LoVo (cell line): ENCODE measurements at regions not wholly inside any gene's neighbourhood (a gene's known extent, or its start where the extent isn't known, plus 50 kb on each side); places are given as distances from the start of the nearest gene placed in this dataset.
"Not testable (repeated sequence)": the region's sequence is repeated elsewhere in the genome, so short reads cannot be mapped to it uniquely, and the experiment has no call there.

ENCODE experiments used
- DNase-seq: peaks from one replicate; pipeline ENCODE4 v3.0.0-alpha.2; 2016; ENCODE audit warnings: low spot score

DNA sequence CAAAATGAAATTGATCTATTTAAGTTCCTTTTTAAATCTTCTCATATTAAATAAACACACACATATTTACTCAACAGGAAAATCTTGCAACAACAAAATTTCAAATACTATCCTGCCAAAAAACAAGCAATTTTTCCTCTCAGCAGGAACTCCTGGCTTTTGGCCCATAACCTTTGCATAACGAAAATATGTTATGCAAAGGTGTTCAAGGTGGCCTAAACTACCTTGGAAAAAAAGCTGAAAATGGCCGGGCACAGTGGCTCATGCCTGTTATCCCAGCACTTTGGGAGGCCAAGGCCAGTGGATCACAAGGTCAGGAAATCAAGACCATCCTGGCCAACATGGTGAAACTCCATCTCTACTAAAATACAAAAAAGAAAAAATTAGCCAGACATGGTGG is 424.3 kb upstream of the ZNF337 start:
- not testable (repeated sequence) for DNase-seq

DNA sequence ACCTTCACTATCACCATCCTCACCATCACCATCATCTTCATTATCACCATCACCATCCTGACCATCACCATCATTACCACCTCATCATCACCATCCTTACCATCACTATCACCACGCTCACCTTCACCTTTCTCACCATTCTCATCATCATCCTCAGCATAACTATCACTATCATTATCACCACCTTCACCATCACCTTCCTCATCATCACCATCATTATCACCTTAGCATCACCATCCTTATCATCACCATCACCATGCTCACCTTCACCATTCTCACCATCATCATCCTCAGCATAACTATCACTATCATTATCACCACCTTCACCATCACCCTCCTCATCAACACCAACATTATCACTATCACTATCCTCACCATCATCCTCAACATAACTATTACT is 397.8 kb upstream of the ZNF337 start:
- not testable (repeated sequence) for DNase-seq

DNA sequence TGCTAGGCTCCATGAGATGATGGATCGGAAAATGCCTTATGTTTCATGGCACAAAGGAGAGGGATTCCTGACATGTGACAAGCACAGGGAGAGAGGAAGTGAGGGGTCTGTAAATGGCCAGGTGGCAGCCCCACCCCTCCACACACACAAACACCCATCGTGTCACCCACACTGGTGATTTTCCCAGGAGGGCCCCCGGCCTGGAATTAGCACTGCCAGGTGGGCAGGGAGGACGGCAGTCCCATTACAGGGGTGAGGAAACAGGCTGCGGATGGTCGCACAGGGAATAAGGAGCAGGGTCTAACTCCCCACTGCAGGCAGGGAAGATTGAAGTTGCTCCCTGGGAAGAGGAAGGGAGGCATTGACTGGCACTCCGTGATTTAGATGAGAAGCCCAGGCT is 395.3 kb upstream of the ZNF337 start:
- not testable (repeated sequence) for DNase-seq

DNA sequence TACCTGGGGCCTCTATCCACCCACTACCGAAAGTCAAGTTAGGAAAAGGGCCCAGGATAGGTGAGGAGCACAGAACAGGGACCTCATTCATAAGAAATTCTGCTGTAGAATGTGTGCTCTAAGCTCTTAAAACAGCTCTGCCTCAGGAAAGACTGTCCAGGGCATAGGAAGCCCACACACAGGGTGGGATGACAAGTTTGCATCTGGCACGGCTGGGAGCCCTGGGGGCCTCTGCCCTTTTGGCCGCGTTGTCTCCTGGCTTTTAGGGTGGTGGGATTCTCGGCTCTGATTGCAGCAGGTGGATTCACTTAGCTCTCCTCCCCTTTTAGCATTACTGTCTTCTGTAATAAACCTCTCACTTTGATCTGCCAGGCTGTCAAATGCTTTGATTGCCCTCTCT is 389.5 kb upstream of the ZNF337 start:
- DNase-seq = not testable (repeated sequence)

DNA sequence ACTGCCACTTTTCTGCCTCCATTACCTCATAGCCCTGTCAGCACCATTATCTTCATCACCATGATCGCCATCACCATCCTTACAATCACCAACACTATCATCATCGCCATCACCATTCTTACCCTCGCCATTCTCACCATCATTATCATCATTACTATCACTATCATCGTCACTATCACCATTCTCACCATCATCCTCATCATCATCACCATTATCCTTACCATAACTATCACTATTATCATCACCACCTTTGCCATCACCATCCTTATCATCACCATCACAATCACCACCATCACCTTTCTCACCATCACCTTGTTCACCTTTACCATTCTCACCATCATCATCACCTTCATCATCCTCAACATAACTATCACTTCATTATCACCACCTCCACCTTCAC is 377.3 kb upstream of the ZNF337 start:
- DNase-seq = not testable (repeated sequence)

DNA sequence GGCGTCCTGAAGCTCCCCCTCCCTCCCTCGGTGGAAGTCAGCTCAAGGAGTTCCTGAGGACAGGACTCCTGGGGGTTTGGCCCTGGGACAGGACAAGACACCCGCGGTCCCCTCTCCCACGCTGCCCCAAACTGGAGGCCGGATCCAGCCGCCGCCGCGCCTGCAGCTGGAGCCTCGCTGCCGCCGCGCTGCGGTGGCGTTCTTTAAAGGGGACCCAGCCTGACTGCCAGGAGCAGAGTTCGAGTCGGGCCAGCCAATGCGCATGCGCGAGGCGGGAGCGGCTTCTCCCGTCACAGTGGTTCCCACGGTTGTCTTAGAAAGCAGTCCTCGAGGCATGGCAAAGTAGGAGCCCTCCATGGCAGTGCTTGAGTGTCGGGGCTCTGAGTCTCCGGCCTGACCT is 362.7 kb upstream of the ZNF337 start:
- not testable (repeated sequence) for DNase-seq

DNA sequence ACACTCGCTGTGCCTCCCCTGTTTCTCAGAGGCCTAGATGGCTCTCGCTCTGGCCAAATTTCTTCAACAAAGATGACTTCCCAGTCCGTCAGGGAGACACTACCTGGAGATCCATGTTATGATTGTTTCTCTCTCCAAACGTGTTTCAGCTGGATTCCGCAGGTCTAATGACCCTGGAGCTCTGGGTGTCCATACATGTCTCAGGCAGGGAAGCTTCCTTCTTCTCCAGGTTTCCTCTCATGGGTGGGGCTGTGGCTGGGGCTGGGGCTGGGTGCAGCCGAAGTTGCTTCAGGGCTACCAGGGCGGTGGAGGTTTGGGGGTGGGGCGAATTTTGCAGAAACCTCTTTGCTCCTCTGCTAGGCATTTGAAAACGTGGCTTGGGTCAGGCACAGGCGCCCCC is 361.8 kb upstream of the ZNF337 start:
- DNase-seq = not testable (repeated sequence)

DNA sequence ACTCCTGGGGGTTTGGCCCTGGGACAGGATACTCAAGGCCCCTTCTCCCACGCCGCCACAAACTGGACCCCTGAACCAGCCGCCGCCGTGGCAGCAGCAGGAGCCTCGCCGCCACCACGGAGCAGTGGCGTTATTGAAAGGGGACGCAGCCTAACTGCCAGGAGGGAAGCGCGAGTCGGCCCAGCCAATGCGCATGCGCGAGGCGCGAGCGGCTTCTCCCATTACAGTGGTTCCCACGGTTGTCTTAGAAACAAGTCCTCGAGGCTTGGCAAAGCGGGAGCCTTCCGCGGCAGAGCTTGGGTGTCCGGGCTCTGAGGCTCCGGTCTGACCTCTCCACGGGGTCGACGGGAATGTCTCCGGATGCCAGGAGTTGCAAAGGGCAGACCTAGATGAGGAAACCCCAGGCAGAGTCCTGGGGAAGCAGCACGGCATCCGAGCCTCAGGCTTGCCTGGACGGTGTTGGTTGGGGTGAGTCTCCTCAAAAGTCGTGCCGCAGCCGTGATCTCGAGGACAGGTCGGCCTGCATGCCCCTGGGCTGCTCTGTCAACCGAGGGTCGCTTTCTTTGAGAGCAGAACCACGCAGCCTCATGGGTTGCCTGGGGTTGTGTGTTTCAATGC is 360.6 kb upstream of the ZNF337 start:
- DNase-seq = not testable (repeated sequence)

DNA sequence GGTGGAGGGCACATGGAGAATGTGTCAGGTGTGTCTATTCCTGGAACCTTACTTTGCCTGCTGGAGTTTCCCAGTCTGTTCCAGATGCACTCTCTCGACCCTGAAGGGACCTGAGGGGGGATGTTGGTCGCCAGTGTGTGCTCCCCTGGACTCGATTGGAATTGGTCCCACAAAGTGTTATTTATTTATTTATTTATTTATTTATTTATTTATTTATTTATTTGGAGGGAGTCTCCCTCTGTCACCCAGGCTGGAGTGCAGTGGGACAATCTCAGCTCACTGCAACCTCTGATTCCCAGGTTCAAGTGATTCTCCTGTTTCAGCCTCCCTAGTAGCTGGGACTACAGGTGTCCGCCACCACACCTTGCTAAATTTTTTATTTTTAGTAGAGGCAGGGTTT is 329.1 kb upstream of the ZNF337 start:
- not testable (repeated sequence) for DNase-seq

DNA sequence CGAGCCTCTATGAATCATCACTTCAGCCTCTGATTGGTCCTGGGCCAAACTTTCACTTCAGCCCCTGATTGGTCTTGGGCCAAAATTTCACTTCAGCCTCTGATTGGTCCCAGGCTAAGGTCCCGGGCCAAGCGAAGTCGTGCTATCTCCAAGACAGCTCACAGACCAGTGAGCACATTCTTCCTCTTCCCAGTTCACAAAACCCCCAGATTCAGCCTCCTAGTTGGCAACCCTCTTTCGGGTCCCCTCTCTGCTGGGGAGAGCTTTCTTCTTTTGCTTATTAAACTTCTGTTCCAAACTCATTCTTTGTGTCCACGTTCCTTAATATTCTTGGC is 314.3 kb upstream of the ZNF337 start:
- not testable (repeated sequence) for DNase-seq

DNA sequence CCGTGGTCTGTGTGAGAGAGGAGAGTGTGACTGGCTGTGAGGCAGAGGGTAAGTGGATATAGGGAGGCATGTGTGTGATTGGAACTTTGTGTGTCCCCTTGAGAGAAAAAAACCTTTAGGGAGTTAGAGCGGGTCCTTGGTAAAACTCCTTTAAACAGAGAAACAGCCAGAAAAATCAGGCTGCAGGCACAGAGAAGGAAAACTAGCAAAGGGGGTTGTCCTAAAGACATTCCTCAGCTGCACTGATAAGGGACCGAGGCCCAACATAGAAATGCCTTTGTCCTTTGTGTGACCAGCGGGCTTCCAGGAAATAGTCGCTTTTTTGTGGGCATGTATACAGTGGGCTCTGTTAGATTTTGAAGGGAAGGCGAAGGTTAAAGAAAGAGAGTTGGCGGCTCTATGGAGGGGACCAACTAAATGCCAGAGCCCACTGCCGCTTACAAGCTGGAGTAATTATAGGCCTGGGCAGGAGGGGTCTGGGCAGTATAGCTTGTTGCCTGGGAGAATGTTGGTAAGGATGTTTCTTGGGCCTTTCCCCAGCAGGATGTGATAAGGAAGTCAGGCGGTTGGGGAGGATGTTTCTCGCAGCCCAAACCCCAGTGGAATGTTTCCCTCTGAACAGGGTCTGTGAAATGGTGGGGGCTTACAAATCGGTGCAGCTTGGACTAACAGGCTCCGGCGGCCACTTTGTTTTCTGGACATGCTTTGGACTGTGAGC is 313.7 kb upstream of the ZNF337 start:
- peak; percentile 1 for DNase-seq

DNA sequence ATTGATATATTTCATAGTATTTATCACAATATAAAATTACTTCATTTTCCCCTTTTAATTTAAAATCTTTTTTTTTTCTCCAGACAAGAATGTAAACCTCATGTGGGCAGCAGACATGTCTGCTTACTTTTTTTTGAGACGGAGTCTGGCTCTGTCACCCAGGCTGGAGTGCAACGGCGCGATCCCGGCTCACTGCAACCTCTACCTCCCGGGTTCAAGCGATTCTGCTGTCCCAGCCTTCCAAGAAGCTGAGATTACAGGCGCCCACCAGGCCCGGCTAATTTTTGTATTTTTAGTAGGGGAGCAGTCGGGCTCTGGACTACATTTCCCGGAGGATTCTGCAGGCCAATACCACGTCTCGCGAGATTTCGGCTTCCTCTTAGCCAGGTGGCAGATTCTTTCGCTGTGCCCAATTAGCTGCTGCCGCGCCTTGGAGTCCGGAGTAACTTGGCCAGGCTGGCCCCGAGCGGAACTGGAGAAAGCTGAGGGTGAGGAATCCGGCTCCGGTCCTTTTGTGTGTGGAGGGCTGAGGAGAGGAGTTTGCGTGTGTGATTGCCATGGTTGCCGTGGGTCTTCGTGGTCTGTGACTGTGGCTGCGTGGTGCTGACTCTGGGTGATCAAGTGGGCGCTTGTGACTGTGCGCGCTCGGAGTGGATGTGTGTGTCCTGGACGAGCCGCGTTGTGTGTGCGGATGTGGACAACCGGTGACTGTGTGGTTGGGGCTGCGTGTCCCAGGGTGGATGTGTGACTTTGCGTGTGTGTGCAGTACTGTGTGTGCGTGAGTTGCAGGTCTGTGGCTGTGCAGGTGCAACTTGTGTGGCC is 313.0 kb upstream of the ZNF337 start:
- DNase-seq = peak; percentile 94

DNA sequence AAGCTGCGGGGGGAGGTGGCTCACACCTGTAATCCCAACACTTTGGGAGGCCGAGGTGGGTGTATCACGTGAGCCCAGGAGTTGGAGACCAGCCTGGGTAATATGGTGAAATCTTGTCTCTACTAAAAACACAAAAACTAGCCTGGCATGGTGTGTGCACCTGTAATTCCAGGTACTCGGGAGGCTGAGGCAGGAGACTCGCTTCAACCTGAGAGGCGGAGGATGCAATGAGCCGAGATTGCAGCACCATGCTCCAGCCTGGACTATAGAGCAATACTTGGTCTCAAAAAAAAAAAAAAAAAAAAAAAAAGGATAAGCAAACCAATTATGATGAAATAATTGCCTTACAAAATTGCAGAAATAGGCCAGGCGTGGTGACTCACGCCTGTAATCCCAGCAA is 311.4 kb upstream of the ZNF337 start:
- not testable (repeated sequence) for DNase-seq

DNA sequence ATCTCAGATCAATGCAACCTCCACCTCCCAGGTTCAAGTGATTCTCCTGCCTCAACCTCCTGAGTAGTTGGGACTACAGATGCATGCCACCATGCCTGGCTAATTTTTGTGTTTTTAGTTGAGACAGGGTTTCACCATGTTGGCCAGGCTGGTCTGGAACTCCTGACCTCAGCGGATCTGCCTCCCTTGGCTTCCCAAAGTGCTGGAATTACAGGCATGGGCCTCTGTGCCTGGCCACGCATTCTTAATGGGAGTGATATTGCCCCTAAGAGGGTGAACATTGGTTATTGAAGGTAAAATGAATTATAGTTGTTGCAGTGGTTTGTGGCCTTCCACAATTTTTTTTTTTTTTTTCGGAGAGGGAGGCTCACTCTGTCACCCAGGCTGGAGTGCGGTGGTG is 309.5 kb upstream of the ZNF337 start:
- not testable (repeated sequence) for DNase-seq

DNA sequence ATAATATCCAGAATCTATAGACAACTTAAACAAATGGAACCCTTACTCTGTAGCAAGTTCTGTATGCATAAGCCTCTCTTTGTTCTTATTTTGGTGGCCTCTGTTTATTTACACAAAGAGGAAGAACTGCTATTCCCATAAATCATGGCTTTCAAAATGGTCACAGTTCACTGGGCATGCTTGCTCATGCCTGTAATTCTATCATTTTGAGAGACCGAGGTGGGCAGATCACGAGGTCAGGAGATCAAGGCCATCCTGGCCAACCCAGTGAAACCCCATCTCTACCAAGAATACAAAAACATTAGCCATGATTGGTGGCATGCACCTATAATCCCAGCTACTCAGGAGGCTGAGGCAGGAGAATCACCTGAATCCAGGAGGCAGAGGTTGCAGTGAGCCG is 307.3 kb upstream of the ZNF337 start:
- DNase-seq = not testable (repeated sequence)

DNA sequence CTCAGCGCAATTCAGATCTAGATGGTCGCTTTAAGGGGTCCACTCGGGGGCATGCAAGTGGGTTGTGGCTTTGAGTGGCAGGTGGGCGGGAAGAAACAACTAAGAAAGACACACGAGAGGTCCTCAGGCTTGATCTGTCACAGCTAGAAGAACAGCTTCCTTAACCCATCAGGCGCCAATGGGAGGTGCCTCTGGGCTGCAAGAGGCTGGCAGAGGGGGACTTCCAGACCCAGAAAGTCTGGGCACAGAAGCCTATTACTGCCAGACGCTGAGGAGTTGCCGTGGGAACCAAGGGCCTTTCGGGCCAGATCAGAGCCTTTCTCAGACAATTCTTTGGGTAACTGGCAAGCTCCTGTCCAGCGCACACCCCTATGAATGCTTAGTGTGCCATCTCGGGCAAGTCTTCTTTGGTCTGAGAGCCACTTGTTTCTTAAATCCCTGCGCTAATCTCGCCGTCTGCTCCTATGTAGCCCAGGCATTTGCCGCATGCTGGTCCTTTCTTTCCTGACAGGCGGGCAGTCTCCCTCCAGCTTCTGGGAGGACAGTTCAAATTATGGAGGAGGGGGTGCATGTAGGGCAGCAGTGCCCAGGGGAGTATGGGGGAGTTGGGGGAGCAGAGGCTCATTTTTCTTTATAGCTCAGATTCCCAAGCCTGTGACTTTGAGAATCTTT is 300.9 kb upstream of the ZNF337 start:
- not testable (repeated sequence) for DNase-seq

DNA sequence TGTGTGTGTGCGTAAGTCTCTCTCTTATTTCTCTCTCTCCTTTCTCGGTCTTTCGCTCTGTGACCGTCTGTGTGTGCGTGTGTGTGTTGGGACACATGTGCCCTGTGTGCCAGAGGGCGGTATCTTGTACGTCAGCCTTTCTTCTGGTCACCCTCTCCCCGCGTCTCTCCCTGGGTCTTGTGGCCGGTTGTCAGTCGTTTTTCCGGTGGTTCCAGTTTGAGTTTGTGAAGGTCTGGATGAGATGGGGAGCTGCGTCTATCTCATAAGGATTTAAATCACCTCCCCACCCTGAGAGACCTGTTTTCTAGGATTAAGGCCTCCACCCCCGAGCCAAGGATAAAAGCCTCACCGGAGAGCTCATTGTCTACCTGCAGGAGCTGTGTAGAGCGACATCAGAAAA is 295.5 kb upstream of the ZNF337 start:
- DNase-seq = no peak

DNA sequence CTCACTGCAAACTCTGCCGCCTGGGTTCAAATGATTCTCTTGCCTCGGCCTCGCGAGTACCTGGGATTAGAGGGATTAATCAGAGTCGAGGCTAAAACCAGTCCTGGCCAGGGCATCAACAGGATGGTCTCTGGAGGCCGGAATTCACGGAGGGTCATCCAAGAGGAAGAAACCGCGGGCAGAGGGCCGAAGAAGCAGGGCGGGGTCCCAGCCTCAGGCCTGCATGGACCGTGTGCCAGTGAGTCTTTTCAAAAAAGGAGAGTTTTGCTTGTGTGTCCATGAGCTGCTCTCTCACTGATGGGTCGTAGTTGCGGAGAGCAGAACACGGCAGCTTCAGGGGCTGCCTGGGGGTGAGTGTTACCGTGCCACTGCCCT is 295.1 kb upstream of the ZNF337 start:
- no peak for DNase-seq

DNA sequence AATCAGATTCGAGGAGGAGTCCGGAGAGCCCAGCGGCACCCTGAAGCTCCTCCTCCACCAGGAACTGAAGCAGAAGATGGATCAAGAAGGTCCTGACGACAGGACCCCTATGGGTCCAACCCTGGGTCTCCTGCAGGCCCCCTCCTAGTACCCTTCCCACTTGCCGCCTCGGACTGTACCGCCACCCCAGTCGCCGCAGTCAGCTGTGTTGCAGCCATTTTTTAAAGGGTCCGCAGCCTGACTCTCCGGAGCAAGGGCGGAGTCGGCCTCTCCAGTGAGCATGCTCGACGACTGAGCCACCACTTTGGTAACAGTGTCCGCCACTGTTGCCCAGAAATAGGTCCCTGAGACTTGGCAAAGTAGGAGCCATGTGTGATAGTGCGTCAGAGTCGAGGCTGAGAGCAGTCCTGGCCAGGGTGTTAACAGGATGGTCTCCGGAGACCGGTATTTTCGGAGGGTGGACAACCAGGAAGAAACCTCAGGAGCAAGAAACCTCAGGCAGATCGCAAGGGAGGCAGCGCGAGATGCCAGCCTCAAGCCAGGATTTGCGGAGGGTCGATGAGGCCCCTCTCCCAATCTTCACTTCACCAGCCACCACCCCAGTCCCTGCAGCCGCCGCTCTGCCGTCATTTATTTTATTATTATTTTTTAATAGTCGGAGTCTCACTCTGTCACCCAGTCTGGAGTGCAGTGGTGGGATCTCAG is 294.6 kb upstream of the ZNF337 start:
- DNase-seq = no peak

DNA sequence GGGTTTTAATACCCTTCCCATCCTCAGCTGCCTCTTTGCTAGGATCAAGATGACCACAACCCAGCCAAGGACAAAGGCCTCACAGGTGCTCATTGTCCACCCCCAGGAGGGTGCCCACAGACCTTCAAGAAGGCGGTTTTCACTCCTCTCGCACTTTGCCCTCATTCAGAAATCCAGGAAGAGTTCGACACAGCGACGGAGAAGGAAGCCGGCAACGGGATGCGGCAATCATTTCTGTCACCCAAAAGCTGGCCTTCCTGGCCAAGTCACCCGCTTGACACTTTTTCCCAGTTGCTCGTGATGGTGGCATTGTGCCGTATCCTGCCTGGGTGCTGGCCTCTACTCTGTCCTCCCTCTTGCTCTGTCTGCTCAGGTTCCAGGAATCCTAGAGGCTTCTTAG is 293.0 kb upstream of the ZNF337 start:
- not testable (repeated sequence) for DNase-seq

DNA sequence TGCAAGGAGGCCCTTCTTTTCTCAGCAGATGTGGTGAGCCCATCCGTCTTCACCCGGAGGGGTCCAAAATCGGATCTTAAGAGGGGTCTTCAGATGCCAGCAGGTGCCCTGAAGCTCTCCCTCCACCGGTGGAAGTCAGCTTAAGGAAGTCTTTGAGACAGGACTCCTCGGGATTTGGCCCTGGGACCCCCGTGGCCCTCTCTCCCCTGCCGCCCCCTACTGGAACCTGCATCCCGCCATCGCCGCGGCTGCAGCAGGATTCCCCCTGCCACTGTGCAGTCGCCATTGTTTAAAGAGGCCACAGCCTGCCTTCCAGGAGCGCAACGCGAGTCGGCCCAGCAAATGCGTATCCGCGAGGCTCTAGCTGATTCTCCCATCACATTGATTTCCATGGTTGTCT is 292.5 kb upstream of the ZNF337 start:
- DNase-seq = no peak
